Thyroid gland (tissue), 4 donors: ENCODE measurements at regions not wholly inside any gene's neighbourhood (a gene's known extent, or its start where the extent isn't known, plus 50 kb on each side); places are given as distances from the start of the nearest gene placed in this dataset.

Experiments
- POLR2A ChIP-seq, 2 donors: fragments of 450-650 bp; IDR thresholded peaks; one replicate each; pipeline ENCODE4 v1.6.1; 2017; ENCODE audit warnings: antibody characterized with exemption in 2 of 2, mild to moderate bottlenecking in 2 of 2, moderate library complexity in 1 of 2
- TF ChIP-seq, protein P1 (sequence below), 6 experiments: fragments of 200-600 bp in 3 of 6; fragments of 450-650 bp in 3 of 6; sonication (generic) in 3 of 6; IDR thresholded peaks; one replicate each; pipeline ENCODE4 v1.5.1; 2016 to 2019; ENCODE audit warnings: antibody characterized with exemption in 6 of 6, mild to moderate bottlenecking in 2 of 6, inconsistent platforms in 1 of 6, moderate library complexity in 1 of 6

DNA sequence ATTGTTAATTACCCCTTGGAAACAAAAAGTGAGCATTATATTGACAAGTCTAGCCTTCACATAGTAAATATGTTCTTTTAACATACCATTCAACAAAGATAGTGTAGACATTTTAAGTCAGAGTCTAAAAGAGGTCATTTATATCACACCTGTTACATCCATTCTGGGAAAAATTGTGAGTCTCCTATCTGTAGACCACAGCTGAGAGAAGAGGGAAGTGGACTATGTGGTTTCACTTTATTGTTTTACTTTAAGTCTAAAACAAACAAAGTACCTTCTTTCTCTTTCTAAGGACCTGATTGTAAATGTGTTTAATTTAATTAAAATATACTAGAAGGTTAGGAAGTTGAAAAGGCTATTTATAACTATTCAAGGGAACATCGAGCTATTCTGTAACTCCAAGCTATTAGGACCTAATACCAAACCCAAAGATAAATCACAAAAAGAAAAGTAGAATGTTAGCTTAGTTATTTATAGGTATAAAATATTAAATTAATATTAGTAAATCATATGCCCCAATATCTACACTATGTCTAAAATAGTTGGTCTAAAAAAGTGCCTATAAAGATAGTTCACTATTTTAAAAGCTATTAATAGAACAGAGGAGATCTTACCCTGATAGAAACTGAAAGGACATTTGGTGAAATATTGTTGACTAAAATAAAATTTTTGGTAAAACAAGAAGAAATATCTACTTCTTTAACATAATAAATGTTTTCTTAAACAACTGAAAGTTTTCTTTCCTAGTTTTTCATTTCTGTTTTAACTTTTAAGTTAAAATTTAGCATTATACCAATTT lies 134.9 kb downstream of the TMEM167A start:
- TF ChIP-seq, protein P1, sequence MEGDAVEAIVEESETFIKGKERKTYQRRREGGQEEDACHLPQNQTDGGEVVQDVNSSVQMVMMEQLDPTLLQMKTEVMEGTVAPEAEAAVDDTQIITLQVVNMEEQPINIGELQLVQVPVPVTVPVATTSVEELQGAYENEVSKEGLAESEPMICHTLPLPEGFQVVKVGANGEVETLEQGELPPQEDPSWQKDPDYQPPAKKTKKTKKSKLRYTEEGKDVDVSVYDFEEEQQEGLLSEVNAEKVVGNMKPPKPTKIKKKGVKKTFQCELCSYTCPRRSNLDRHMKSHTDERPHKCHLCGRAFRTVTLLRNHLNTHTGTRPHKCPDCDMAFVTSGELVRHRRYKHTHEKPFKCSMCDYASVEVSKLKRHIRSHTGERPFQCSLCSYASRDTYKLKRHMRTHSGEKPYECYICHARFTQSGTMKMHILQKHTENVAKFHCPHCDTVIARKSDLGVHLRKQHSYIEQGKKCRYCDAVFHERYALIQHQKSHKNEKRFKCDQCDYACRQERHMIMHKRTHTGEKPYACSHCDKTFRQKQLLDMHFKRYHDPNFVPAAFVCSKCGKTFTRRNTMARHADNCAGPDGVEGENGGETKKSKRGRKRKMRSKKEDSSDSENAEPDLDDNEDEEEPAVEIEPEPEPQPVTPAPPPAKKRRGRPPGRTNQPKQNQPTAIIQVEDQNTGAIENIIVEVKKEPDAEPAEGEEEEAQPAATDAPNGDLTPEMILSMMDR (IDR thresholded peaks at IDR 0.05) = no peak
- no peak for TF ChIP-seq POLR2A (IDR thresholded peaks at IDR 0.05)
